ENCODE measurements at regions not wholly inside any gene's neighbourhood (a gene's known extent, or its start where the extent isn't known, plus 50 kb on each side); places are given as distances from the start of the nearest gene placed in this dataset.

DNA sequence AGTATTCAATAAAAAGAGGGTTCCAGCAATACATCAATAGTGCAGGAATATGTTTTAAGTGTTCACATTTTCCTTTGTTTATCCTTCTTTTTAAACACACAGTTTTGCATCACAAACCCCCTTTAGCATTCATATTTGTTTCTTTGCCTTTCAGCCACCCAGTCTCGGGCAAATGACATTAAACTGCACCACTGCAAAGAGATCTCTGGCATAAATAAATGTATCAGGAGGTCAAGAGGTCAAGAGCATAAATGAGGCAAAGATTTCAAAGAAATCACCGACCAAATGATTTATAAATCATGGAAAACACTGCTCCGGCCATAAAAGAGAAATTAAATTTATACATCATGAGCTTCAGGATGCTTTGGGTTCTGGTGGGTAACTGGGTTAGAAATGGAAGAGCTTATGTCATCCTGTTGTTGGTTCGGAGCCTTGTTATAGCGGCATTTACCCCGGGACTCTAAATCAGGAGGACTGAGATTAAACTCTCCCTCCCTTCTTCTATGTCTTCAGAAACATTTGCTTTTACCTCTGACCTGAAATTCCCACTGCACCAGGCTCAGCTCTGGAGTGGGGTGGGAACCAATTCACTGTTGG, 449.6 kb upstream of the CLINT1 start:
- no peak overlapping the region for H3K4me3 ChIP-seq
- TF ChIP-seq, protein P1, sequence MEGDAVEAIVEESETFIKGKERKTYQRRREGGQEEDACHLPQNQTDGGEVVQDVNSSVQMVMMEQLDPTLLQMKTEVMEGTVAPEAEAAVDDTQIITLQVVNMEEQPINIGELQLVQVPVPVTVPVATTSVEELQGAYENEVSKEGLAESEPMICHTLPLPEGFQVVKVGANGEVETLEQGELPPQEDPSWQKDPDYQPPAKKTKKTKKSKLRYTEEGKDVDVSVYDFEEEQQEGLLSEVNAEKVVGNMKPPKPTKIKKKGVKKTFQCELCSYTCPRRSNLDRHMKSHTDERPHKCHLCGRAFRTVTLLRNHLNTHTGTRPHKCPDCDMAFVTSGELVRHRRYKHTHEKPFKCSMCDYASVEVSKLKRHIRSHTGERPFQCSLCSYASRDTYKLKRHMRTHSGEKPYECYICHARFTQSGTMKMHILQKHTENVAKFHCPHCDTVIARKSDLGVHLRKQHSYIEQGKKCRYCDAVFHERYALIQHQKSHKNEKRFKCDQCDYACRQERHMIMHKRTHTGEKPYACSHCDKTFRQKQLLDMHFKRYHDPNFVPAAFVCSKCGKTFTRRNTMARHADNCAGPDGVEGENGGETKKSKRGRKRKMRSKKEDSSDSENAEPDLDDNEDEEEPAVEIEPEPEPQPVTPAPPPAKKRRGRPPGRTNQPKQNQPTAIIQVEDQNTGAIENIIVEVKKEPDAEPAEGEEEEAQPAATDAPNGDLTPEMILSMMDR (IDR thresholded peaks at IDR 0.05): no peak
- no peak overlapping the region for H3K27ac ChIP-seq
- H3K4me1 ChIP-seq (ENCODE audit: control insufficient read depth in 1 of 2, low read depth in 2 of 2): no peaks in the 10 kb centered on the region
- H3K27me3 ChIP-seq (replicated peaks; ENCODE audit: insufficient read depth): no peaks in the 10 kb centered on the region
- DNase-seq (ENCODE audit: low spot score) (no peak), ATAC-seq (ENCODE audit: insufficient number of reproducible peaks, low FRiP score, low read depth) (no peak)
- no peaks in the 10 kb centered on the region for H3K36me3 ChIP-seq
- no peaks in the 10 kb centered on the region for H3K9me3 ChIP-seq

- Histone ChIP-seq H3K9me3 (no peaks in the 10 kb centered on the region), H3K27me3 (replicated peaks; ENCODE audit: insufficient read depth) (no peaks in the 10 kb centered on the region), H3K4me3 (no peak overlapping the region), H3K27ac (no peak overlapping the region), H3K4me1 (ENCODE audit: control insufficient read depth in 1 of 2, low read depth in 2 of 2) (no peaks in the 10 kb centered on the region), H3K36me3 (no peaks in the 10 kb centered on the region)
- TF ChIP-seq, protein P1 (IDR thresholded peaks at IDR 0.05): no peak
- DNase-seq (ENCODE audit: low spot score) (no peak), ATAC-seq (ENCODE audit: insufficient number of reproducible peaks, low FRiP score, low read depth) (no peak)
Observed at GRCh38 chr5:158305861-158306260, 446.9 kb upstream of the CLINT1 start.

- no peak overlapping the region for H3K27ac ChIP-seq
- no peaks in the 10 kb centered on the region for H3K9me3 ChIP-seq
- H3K4me3 ChIP-seq: no peak overlapping the region
- H3K36me3 ChIP-seq: no peaks in the 10 kb centered on the region
- TF ChIP-seq, protein P1 (IDR thresholded peaks at IDR 0.05): no peak
- ATAC-seq (ENCODE audit: insufficient number of reproducible peaks, low FRiP score, low read depth) (no peak), DNase-seq (ENCODE audit: low spot score) (no peak)
- no peaks in the 10 kb centered on the region for H3K27me3 ChIP-seq (replicated peaks; ENCODE audit: insufficient read depth)
- no peaks in the 10 kb centered on the region for H3K4me1 ChIP-seq (ENCODE audit: control insufficient read depth in 1 of 2, low read depth in 2 of 2)
Observed at GRCh38 chr5:158304607-158305006, 445.7 kb upstream of the CLINT1 start.

- TF ChIP-seq, protein P1 (IDR thresholded peaks at IDR 0.05): no peak
- Histone ChIP-seq H3K4me1 (ENCODE audit: control insufficient read depth in 1 of 2, low read depth in 2 of 2) (no peaks in the 10 kb centered on the region), H3K27me3 (replicated peaks; ENCODE audit: insufficient read depth) (no peaks in the 10 kb centered on the region), H3K4me3 (no peak overlapping the region), H3K36me3 (no peaks in the 10 kb centered on the region), H3K27ac (no peak overlapping the region), H3K9me3 (no peaks in the 10 kb centered on the region)
- DNase-seq (ENCODE audit: low spot score): no peak
- no peak for ATAC-seq (ENCODE audit: insufficient number of reproducible peaks, low FRiP score, low read depth)
Observed at GRCh38 chr5:158303883-158304282, 444.9 kb upstream of the CLINT1 start.

DNA sequence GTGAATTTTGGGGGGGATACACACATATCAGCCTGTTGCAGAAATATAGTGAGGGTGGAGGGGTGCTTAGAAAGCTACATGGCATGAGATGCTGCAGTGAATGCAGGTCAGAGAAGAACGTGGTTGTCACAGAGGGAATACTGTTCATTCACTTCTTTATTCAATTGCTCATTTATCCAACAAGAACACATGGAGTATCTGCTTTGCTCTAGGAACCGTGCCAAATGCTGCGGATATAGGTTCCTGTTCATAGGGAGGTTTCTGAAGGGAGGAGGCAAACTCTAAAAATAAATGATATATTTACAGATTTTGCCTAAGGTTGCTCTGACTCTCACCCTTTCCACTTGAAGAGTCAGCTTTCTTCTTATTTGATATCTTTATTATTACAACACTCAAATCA, 444.3 kb upstream of the CLINT1 start:
- Histone ChIP-seq H3K4me1 (ENCODE audit: control insufficient read depth in 1 of 2, low read depth in 2 of 2) (no peaks in the 10 kb centered on the region), H3K36me3 (no peaks in the 10 kb centered on the region), H3K9me3 (no peaks in the 10 kb centered on the region), H3K4me3 (no peak overlapping the region), H3K27ac (no peak overlapping the region), H3K27me3 (replicated peaks; ENCODE audit: insufficient read depth) (no peaks in the 10 kb centered on the region)
- ATAC-seq (ENCODE audit: insufficient number of reproducible peaks, low FRiP score, low read depth) (no peak), DNase-seq (ENCODE audit: low spot score) (no peak)
- TF ChIP-seq, protein P1 (IDR thresholded peaks at IDR 0.05): no peak
